GM12878 (cell line): ENCODE measurements at regions not wholly inside any gene's neighbourhood (a gene's known extent, or its start where the extent isn't known, plus 50 kb on each side); places are given as distances from the start of the nearest gene placed in this dataset.

Experiments
- ATAC-seq: fragments of 200-7000 bp; cut with Tn5 transposase; 3 replicates; pipeline ENCODE4 v1.9.1; 2020; ENCODE audit warnings: mild to moderate bottlenecking, moderate library complexity
- BruUV-seq: library from RNA; stranded (reverse); fragments of 400-500 nt; replicated peaks from 2 replicates; lab custom pipeline; 2021; lab: Mats Ljungman, UMichigan
- CTCF ChIA-PET: fragments of 300-600 bp; sonication (Branson Sonifier 250); formaldehyde crosslinking; extraction: SDS; loops from one replicate; lab custom pipeline; 2021; ENCODE audit warnings: inconsistent platforms; lab: Yijun Ruan, JAX
- POLR2A ChIA-PET: fragments of 350-600 bp; formaldehyde crosslinking; extraction: SDS; loops from one replicate; lab custom pipeline; 2021; ENCODE audit warnings: inconsistent platforms; lab: Charles Lee
- RAD21 ChIA-PET: fragments of 300-600 bp; sonication (Branson Sonifier 250); formaldehyde crosslinking; loops from one replicate; lab custom pipeline; 2023; ENCODE audit warnings: antibody characterized with exemption; ENCODE audit not compliant: unreplicated experiment; lab: Charles Lee
- SMC1A ChIA-PET: fragments of 300-600 bp; sonication (Branson Sonifier 250); formaldehyde crosslinking; loops from one replicate; lab custom pipeline; 2023; ENCODE audit not compliant: unreplicated experiment, uncharacterized antibody; lab: Charles Lee
- DNase-seq: peaks from one replicate; pipeline ENCODE4 v3.0.0-alpha.2; 2011; ENCODE audit warnings: low read depth, low spot score
- FAIRE-seq: peaks from 3 replicates; lab custom pipeline; 2011; peaks lifted over from hg19 to GRCh38; lab: Jason Lieb, UNC
- H2AFZ ChIP-seq: 2 replicates; pipeline ENCODE4 v1.6.0; 2011; ENCODE audit warnings: low read depth, low read length, control low read depth; ENCODE audit not compliant: control insufficient read depth
- H3K27ac ChIP-seq: 2 replicates; pipeline ENCODE4 v1.5.1; 2011; ENCODE audit warnings: control low read depth; ENCODE audit not compliant: control insufficient read depth, insufficient read depth
- H3K27me3 ChIP-seq, 2 experiments: replicated peaks in 1 of 2; 2 replicates each; pipeline versions ENCODE4 v1.6.0 to v1.6.1; 2011; ENCODE audit warnings: low read length in 1 of 2; ENCODE audit not compliant: control insufficient read depth in 2 of 2, insufficient read depth in 2 of 2
- H3K36me3 ChIP-seq, 2 experiments: 2 replicates each; pipeline ENCODE4 v1.5.1; 2011; ENCODE audit warnings: low read length in 1 of 2; ENCODE audit not compliant: control insufficient read depth in 2 of 2, insufficient read depth in 2 of 2
- H3K4me1 ChIP-seq: 2 replicates; pipeline ENCODE4 v1.6.1; 2011; ENCODE audit warnings: mild to moderate bottlenecking, low read length, moderate library complexity, mixed read lengths; ENCODE audit not compliant: control insufficient read depth, insufficient read depth
- H3K4me2 ChIP-seq: 2 replicates; pipeline ENCODE4 v1.6.0; 2011; ENCODE audit warnings: control low read depth; ENCODE audit not compliant: control insufficient read depth, insufficient read depth
- H3K4me3 ChIP-seq: fragments of 200-600 bp; sonication (generic); 2 replicates; pipeline ENCODE4 v1.5.1; 2016
- H3K79me2 ChIP-seq: 2 replicates; pipeline ENCODE4 v1.6.0; 2011; ENCODE audit warnings: low read length; ENCODE audit not compliant: control insufficient read depth, insufficient read depth
- H3K9ac ChIP-seq: 2 replicates; pipeline ENCODE4 v1.8.0; 2011; ENCODE audit warnings: low read length, control low read depth, mixed read lengths; ENCODE audit not compliant: control insufficient read depth, insufficient read depth
- H3K9me3 ChIP-seq: replicated peaks from 3 replicates; pipeline ENCODE4 v1.5.1; 2011; ENCODE audit warnings: mild to moderate bottlenecking, low read length; ENCODE audit not compliant: control insufficient read depth, insufficient read depth
- H4K20me1 ChIP-seq: 2 replicates; pipeline ENCODE4 v1.6.0; 2011; ENCODE audit not compliant: control insufficient read depth, insufficient read depth
- BACH1 ChIP-seq: fragments of 450-650 bp; IDR thresholded peaks from 2 replicates; pipeline ENCODE4 v1.6.1; 2017; ENCODE audit warnings: mild to moderate bottlenecking, borderline replicate concordance
- BHLHE40 ChIP-seq, 2 experiments: fragments of 450-650 bp in 1 of 2; IDR thresholded peaks; 2 replicates each; pipeline ENCODE4 v1.6.1; 2011 to 2017; ENCODE audit warnings: low read depth in 2 of 2, borderline replicate concordance in 1 of 2, improper control_type of control experiment in 1 of 2, low read length in 1 of 2, mild to moderate bottlenecking in 1 of 2
- CREB1 ChIP-seq: IDR thresholded peaks from 2 replicates; pipeline ENCODE4 v1.6.1; 2012; ENCODE audit warnings: low read depth, mild to moderate bottlenecking, inconsistent platforms
- EGR1 ChIP-seq, 2 experiments: IDR thresholded peaks; 1 replicate in 1 of 2; 2 replicates in 1 of 2; pipeline ENCODE4 v1.6.1; 2011 to 2012; ENCODE audit warnings: low read depth in 2 of 2, low read length in 2 of 2, borderline replicate concordance in 1 of 2, mild to moderate bottlenecking in 1 of 2, moderate library complexity in 1 of 2
- ESRRA ChIP-seq: IDR thresholded peaks from 2 replicates; pipeline ENCODE4 v1.6.1; 2012; ENCODE audit warnings: mild to moderate bottlenecking, low read length, improper control_type of control experiment
- ETV6 ChIP-seq, 2 experiments: fragments of 450-650 bp in 1 of 2; IDR thresholded peaks in 1 of 2; conservative IDR thresholded peaks in 1 of 2; 2 replicates each; pipeline ENCODE4 v1.6.1; 2014; ENCODE audit warnings: antibody characterized with exemption in 1 of 2, borderline replicate concordance in 1 of 2, low read depth in 1 of 2, mild to moderate bottlenecking in 1 of 2, moderate library complexity in 1 of 2
- HDAC6 ChIP-seq: fragments of 200-600 bp; sonication (generic); IDR thresholded peaks from one replicate; pipeline ENCODE4 v1.8.0; 2017; ENCODE audit warnings: antibody characterized with exemption; ENCODE audit not compliant: unreplicated experiment
- IRF4 ChIP-seq: IDR thresholded peaks from 2 replicates; pipeline ENCODE4 v1.6.1; 2011; ENCODE audit warnings: low read depth, low read length
- KDM1A ChIP-seq: fragments of 200-600 bp; sonication (generic); IDR thresholded peaks from 2 replicates; pipeline ENCODE4 v1.6.1; 2016; ENCODE audit warnings: borderline replicate concordance
- KLF5 ChIP-seq: fragments of 450-650 bp; IDR thresholded peaks from 2 replicates; pipeline ENCODE4 v1.6.1; 2014; ENCODE audit warnings: mild to moderate bottlenecking; ENCODE audit not compliant: partially characterized antibody
- PKNOX1 ChIP-seq: fragments of 450-650 bp; IDR thresholded peaks from 2 replicates; pipeline ENCODE4 v1.6.1; 2016; ENCODE audit warnings: mild to moderate bottlenecking
- RAD21 ChIP-seq: IDR thresholded peaks from 2 replicates; pipeline ENCODE4 v1.6.1; 2011; ENCODE audit warnings: mild to moderate bottlenecking, low read depth, low read length, moderate library complexity; ENCODE audit not compliant: insufficient read depth
- SP1 ChIP-seq: IDR thresholded peaks from one replicate; pipeline ENCODE4 v1.6.1; 2011; ENCODE audit warnings: low read depth, low read length
- SUPT20H ChIP-seq: IDR thresholded peaks from 2 replicates; pipeline ENCODE4 v1.6.1; 2011; ENCODE audit warnings: low read depth, mild to moderate bottlenecking, low read length, moderate library complexity, borderline replicate concordance; ENCODE audit not compliant: control insufficient read depth
- TBL1XR1 ChIP-seq: IDR thresholded peaks from 2 replicates; pipeline ENCODE4 v1.6.1; 2012; ENCODE audit warnings: low read depth, low read length, improper control_type of control experiment
- TCF12 ChIP-seq: IDR thresholded peaks from 2 replicates; pipeline ENCODE4 v1.6.1; 2011; ENCODE audit warnings: low read depth, mild to moderate bottlenecking, low read length
- YBX1 ChIP-seq: fragments of 450-650 bp; IDR thresholded peaks from 2 replicates; pipeline ENCODE4 v1.6.1; 2016; ENCODE audit warnings: antibody characterized with exemption
- WGBS: methylation state at CpG from one replicate; pipeline ENCODE4 v1.1.6; 2016; ENCODE audit warnings: low lambda C conversion rate; ENCODE audit not compliant: insufficient replicate concordance, insufficient coverage; ENCODE audit errors: missing lambda C conversion rate; 5-methylcytosine and 5-hydroxymethylcytosine counted together
- in situ Hi-C: fragments of 300-500 bp; cut with MboI; formaldehyde crosslinking; loops from 9 replicates; pipeline ENCODE4 v1.14.3; 2018; ENCODE audit warnings: mixed read lengths
- intact Hi-C: fragments of 100-400 bp; cut with micrococcal nuclease; formaldehyde crosslinking; loops from one replicate; pipeline ENCODE4 v1.14.2; 2022; ENCODE audit not compliant: unreplicated experiment

GRCh38 chr6:8679823-8680222, 244.5 kb upstream of the SLC35B3 start:
- 21% methylated on average over 2 of the region's 2 CpGs for WGBS
- DNase-seq (no peak), FAIRE-seq (no peak), ATAC-seq (no peak)
- ChIA-PET CTCF (no interaction called here), POLR2A (no interaction called here), SMC1A (no interaction called here), RAD21 (no interaction called here)
- Histone ChIP-seq H3K79me2 (no peaks in the 10 kb centered on the region), H3K9ac (no peak overlapping the region), H3K4me1 (no peaks in the 10 kb centered on the region), H4K20me1 (no peaks in the 10 kb centered on the region), H3K36me3 (no peaks in the 10 kb centered on the region), H3K27me3 (no peaks in the 10 kb centered on the region), H3K27ac (no peak overlapping the region), H3K9me3 (no peaks in the 10 kb centered on the region), H2AFZ (no peak overlapping the region), H3K4me3 (no peak overlapping the region), H3K4me2 (no peak overlapping the region)
- TF ChIP-seq IRF4 (no peak), SUPT20H (no peak), YBX1 (no peak), ETV6 (conservative IDR thresholded peaks at IDR 0.05 in 1 of 2, IDR thresholded peaks at IDR 0.05 in 1 of 2; ENCODE audit: borderline replicate concordance in 1 of 2, low read depth in 1 of 2) (no peak), TBL1XR1 (no peak), HDAC6 (no peak), CREB1 (no peak), RAD21 (no peak), EGR1 (IDR thresholded peaks at IDR 0.05; ENCODE audit: borderline replicate concordance in 1 of 2, low read depth in 2 of 2, low read length in 2 of 2) (no peak), TCF12 (no peak), ESRRA (no peak), BHLHE40 (IDR thresholded peaks at IDR 0.05; ENCODE audit: borderline replicate concordance in 1 of 2, low read depth in 2 of 2, low read length in 1 of 2) (no peak), SP1 (no peak), KLF5 (no peak), BACH1 (no peak), KDM1A (no peak), PKNOX1 (no peak)
- in situ Hi-C loops = no loop called here
- BruUV-seq = no TSS peak
- intact Hi-C loops = no loop called here
